Adrenal gland (tissue), 9 donors: ENCODE measurements at regions not wholly inside any gene's neighbourhood (a gene's known extent, or its start where the extent isn't known, plus 50 kb on each side); places are given as distances from the start of the nearest gene placed in this dataset.

Experiments used
- DNase-seq, 7 donors: peaks; one replicate each; pipeline ENCODE4 v3.0.0-alpha.2; 2019 to 2020
- H3K27ac ChIP-seq, 5 donors: fragments of 200-600 bp; sonication (generic) in 4 of 5; 1 replicate in 3 of 5; 2 replicates in 2 of 5; pipeline versions ENCODE4 v1.5.1 to v1.8.0; 2016 to 2020; ENCODE audit warnings: mild to moderate bottlenecking in 1 of 5
- H3K27me3 ChIP-seq: fragments of 200-600 bp; 2 replicates; pipeline ENCODE4 v1.8.0; 2021
- H3K36me3 ChIP-seq, 2 donors: fragments of 200-600 bp; replicated peaks in 1 of 2; 1 replicate in 1 of 2; 2 replicates in 1 of 2; pipeline versions ENCODE4 v1.5.1 to v1.8.0; 2018 to 2022
- H3K4me1 ChIP-seq, 2 donors: fragments of 200-600 bp; replicated peaks in 1 of 2; 1 replicate in 1 of 2; 2 replicates in 1 of 2; pipeline versions ENCODE4 v1.5.1 to v1.8.0; 2018 to 2021
- H3K4me3 ChIP-seq, 4 donors: fragments of 200-600 bp; sonication (generic) in 3 of 4; one replicate each; pipeline ENCODE4 v1.5.1; 2016 to 2018
- H3K9me3 ChIP-seq, 3 donors: fragments of 200-600 bp; sonication (generic) in 1 of 3; replicated peaks in 1 of 3; 1 replicate in 2 of 3; 2 replicates in 1 of 3; pipeline versions ENCODE4 v1.5.1 to v1.8.0; 2016 to 2021
- CTCF ChIP-seq, 6 experiments: fragments of 450-650 bp in 4 of 6; fragments of 200-600 bp in 2 of 6; sonication (generic) in 1 of 6; IDR thresholded peaks; 1 replicate in 5 of 6; 2 replicates in 1 of 6; pipeline versions ENCODE4 v1.5.1 to v1.8.0; 2016 to 2021; ENCODE audit warnings: antibody characterized with exemption in 6 of 6, mild to moderate bottlenecking in 2 of 6, moderate library complexity in 1 of 6
- POLR2A ChIP-seq, 2 donors: fragments of 450-650 bp; IDR thresholded peaks; one replicate each; pipeline ENCODE4 v1.6.1; 2017; ENCODE audit warnings: antibody characterized with exemption in 2 of 2, mild to moderate bottlenecking in 2 of 2, moderate library complexity in 1 of 2
- WGBS, 4 donors: extraction: QIAGEN DNeasy Blood & Tissue Kit in 2 of 4; methylation state at CpG; one replicate each; pipeline versions ENCODE4 v1.1.5 to v1.1.7; 2013 to 2017; 5-methylcytosine and 5-hydroxymethylcytosine counted together
- intact Hi-C, 2 donors: fragments of 100-400 bp; cut with DNase I; formaldehyde crosslinking; loops; one replicate each; pipeline versions ENCODE4 v1.14.1 to v1.15.0; 2022 to 2023
- donor health status: healthy with polysubstance abuse.
- donor health status: Bipolar disorder and iron deficiency.
- donor health status: DM: yes; HTN: yes; CAD: no.
- donor health status: DM: no; HTN: no; CAD: no.
- donor health status: DM: no; HTN: no; CAD: no.

GRCh38 chr18:27564066-27564465 is 379.0 kb upstream of the CHST9 start:
- 71 to 80% (median 75%) methylated on average over 3 of the region's 3 CpGs for WGBS, 4 donors
- H3K9me3 ChIP-seq: no peaks in the 10 kb centered on the region
- intact Hi-C loops: no loop called here
- no peak for DNase-seq
- H3K27ac ChIP-seq: no peak overlapping the region
- H3K4me1 ChIP-seq: no peaks in the 10 kb centered on the region
- H3K36me3 ChIP-seq: no peaks in the 10 kb centered on the region
- H3K27me3 ChIP-seq: no peaks in the 10 kb centered on the region
- no peak overlapping the region for H3K4me3 ChIP-seq
- TF ChIP-seq POLR2A (IDR thresholded peaks at IDR 0.05) (no peak), CTCF (IDR thresholded peaks at IDR 0.05) (no peak)

GRCh38 chr18:27558388-27559155 is 373.5 kb upstream of the CHST9 start:
- WGBS, 4 donors: 58 to 77% (median 59%) methylated on average over 4 of the region's 4 CpGs

GRCh38 chr18:27556741-27557140 is 371.6 kb upstream of the CHST9 start:
- 73 to 83% (median 76%) methylated on average over 4 of the region's 4 CpGs for WGBS, 4 donors
- no peak overlapping the region for H3K27ac ChIP-seq
- intact Hi-C loops: no loop called here

More at GRCh38 chr18:27558388-27559155, 373.5 kb upstream of the CHST9 start:
- Histone ChIP-seq H3K27me3 (no peaks in the 10 kb centered on the region), H3K27ac (no peak overlapping the region), H3K4me1 (no peaks in the 10 kb centered on the region), H3K36me3 (no peaks in the 10 kb centered on the region), H3K9me3 (no peaks in the 10 kb centered on the region), H3K4me3 (no peak overlapping the region)
- TF ChIP-seq CTCF (IDR thresholded peaks at IDR 0.05): no peak
- intact Hi-C loops: no loop called here
- no peak for DNase-seq

More at GRCh38 chr18:27556741-27557140, 371.6 kb upstream of the CHST9 start:
- no peak for DNase-seq
- no peaks in the 10 kb centered on the region for H3K27me3 ChIP-seq
- H3K4me1 ChIP-seq: no peaks in the 10 kb centered on the region
- no peaks in the 10 kb centered on the region for H3K36me3 ChIP-seq
- TF ChIP-seq CTCF (IDR thresholded peaks at IDR 0.05) (no peak), POLR2A (IDR thresholded peaks at IDR 0.05) (no peak)
- no peak overlapping the region for H3K4me3 ChIP-seq
- no peaks in the 10 kb centered on the region for H3K9me3 ChIP-seq
